GM12878 (cell line): ENCODE measurements at regions not wholly inside any gene's neighbourhood (a gene's known extent, or its start where the extent isn't known, plus 50 kb on each side); places are given as distances from the start of the nearest gene placed in this dataset.

Experiments
- ATAC-seq: fragments of 200-7000 bp; cut with Tn5 transposase; 3 replicates; pipeline ENCODE4 v1.9.1; 2020; ENCODE audit warnings: mild to moderate bottlenecking, moderate library complexity
- BruUV-seq: library from RNA; stranded (reverse); fragments of 400-500 nt; replicated peaks from 2 replicates; lab custom pipeline; 2021; lab: Mats Ljungman, UMichigan
- CTCF ChIA-PET: fragments of 300-600 bp; sonication (Branson Sonifier 250); formaldehyde crosslinking; extraction: SDS; loops from one replicate; lab custom pipeline; 2021; ENCODE audit warnings: inconsistent platforms; lab: Yijun Ruan, JAX
- POLR2A ChIA-PET: fragments of 350-600 bp; formaldehyde crosslinking; extraction: SDS; loops from one replicate; lab custom pipeline; 2021; ENCODE audit warnings: inconsistent platforms; lab: Charles Lee
- RAD21 ChIA-PET: fragments of 300-600 bp; sonication (Branson Sonifier 250); formaldehyde crosslinking; loops from one replicate; lab custom pipeline; 2023; ENCODE audit warnings: antibody characterized with exemption; ENCODE audit not compliant: unreplicated experiment; lab: Charles Lee
- SMC1A ChIA-PET: fragments of 300-600 bp; sonication (Branson Sonifier 250); formaldehyde crosslinking; loops from one replicate; lab custom pipeline; 2023; ENCODE audit not compliant: unreplicated experiment, uncharacterized antibody; lab: Charles Lee
- DNase-seq: peaks from one replicate; pipeline ENCODE4 v3.0.0-alpha.2; 2011; ENCODE audit warnings: low read depth, low spot score
- FAIRE-seq: peaks from 3 replicates; lab custom pipeline; 2011; peaks lifted over from hg19 to GRCh38; lab: Jason Lieb, UNC
- H2AFZ ChIP-seq: 2 replicates; pipeline ENCODE4 v1.6.0; 2011; ENCODE audit warnings: low read depth, low read length, control low read depth; ENCODE audit not compliant: control insufficient read depth
- H3K27ac ChIP-seq: 2 replicates; pipeline ENCODE4 v1.5.1; 2011; ENCODE audit warnings: control low read depth; ENCODE audit not compliant: control insufficient read depth, insufficient read depth
- H3K27me3 ChIP-seq, 2 experiments: replicated peaks in 1 of 2; 2 replicates each; pipeline versions ENCODE4 v1.6.0 to v1.6.1; 2011; ENCODE audit warnings: low read length in 1 of 2; ENCODE audit not compliant: control insufficient read depth in 2 of 2, insufficient read depth in 2 of 2
- H3K36me3 ChIP-seq, 2 experiments: 2 replicates each; pipeline ENCODE4 v1.5.1; 2011; ENCODE audit warnings: low read length in 1 of 2; ENCODE audit not compliant: control insufficient read depth in 2 of 2, insufficient read depth in 2 of 2
- H3K4me1 ChIP-seq: 2 replicates; pipeline ENCODE4 v1.6.1; 2011; ENCODE audit warnings: mild to moderate bottlenecking, low read length, moderate library complexity, mixed read lengths; ENCODE audit not compliant: control insufficient read depth, insufficient read depth
- H3K4me2 ChIP-seq: 2 replicates; pipeline ENCODE4 v1.6.0; 2011; ENCODE audit warnings: control low read depth; ENCODE audit not compliant: control insufficient read depth, insufficient read depth
- H3K4me3 ChIP-seq: fragments of 200-600 bp; sonication (generic); 2 replicates; pipeline ENCODE4 v1.5.1; 2016
- H3K79me2 ChIP-seq: 2 replicates; pipeline ENCODE4 v1.6.0; 2011; ENCODE audit warnings: low read length; ENCODE audit not compliant: control insufficient read depth, insufficient read depth
- H3K9ac ChIP-seq: 2 replicates; pipeline ENCODE4 v1.8.0; 2011; ENCODE audit warnings: low read length, control low read depth, mixed read lengths; ENCODE audit not compliant: control insufficient read depth, insufficient read depth
- H3K9me3 ChIP-seq: replicated peaks from 3 replicates; pipeline ENCODE4 v1.5.1; 2011; ENCODE audit warnings: mild to moderate bottlenecking, low read length; ENCODE audit not compliant: control insufficient read depth, insufficient read depth
- H4K20me1 ChIP-seq: 2 replicates; pipeline ENCODE4 v1.6.0; 2011; ENCODE audit not compliant: control insufficient read depth, insufficient read depth
- BCLAF1 ChIP-seq: fragments of 450-650 bp; IDR thresholded peaks from 2 replicates; pipeline ENCODE4 v1.6.1; 2017; ENCODE audit warnings: antibody characterized with exemption, mild to moderate bottlenecking, moderate library complexity
- BHLHE40 ChIP-seq, 2 experiments: fragments of 450-650 bp in 1 of 2; IDR thresholded peaks; 2 replicates each; pipeline ENCODE4 v1.6.1; 2011 to 2017; ENCODE audit warnings: low read depth in 2 of 2, borderline replicate concordance in 1 of 2, improper control_type of control experiment in 1 of 2, low read length in 1 of 2, mild to moderate bottlenecking in 1 of 2
- CHD1 ChIP-seq: IDR thresholded peaks from 2 replicates; pipeline ENCODE4 v1.6.1; 2012; ENCODE audit warnings: low read depth, low read length, improper control_type of control experiment
- MEF2B ChIP-seq: fragments of 450-650 bp; IDR thresholded peaks from 2 replicates; pipeline ENCODE4 v1.6.1; 2018; ENCODE audit warnings: mild to moderate bottlenecking, moderate library complexity; ENCODE audit not compliant: partially characterized antibody, poor library complexity, severe bottlenecking
- MLLT1 ChIP-seq: fragments of 450-650 bp; IDR thresholded peaks from 2 replicates; pipeline ENCODE4 v1.6.1; 2016; ENCODE audit warnings: mild to moderate bottlenecking
- NFIC ChIP-seq: IDR thresholded peaks from 2 replicates; pipeline ENCODE4 v1.6.1; 2012; ENCODE audit warnings: low read depth, mild to moderate bottlenecking, inconsistent platforms, low read length, moderate library complexity
- NFXL1 ChIP-seq: fragments of 450-650 bp; IDR thresholded peaks from 2 replicates; pipeline ENCODE4 v1.6.1; 2017; ENCODE audit warnings: antibody characterized with exemption, mild to moderate bottlenecking, borderline replicate concordance
- PAX8 ChIP-seq: fragments of 450-650 bp; IDR thresholded peaks from 2 replicates; pipeline ENCODE4 v1.6.1; 2017; ENCODE audit warnings: mild to moderate bottlenecking, moderate library complexity
- RB1 ChIP-seq: fragments of 450-650 bp; formaldehyde crosslinking; IDR thresholded peaks from 2 replicates; pipeline ENCODE4 v1.6.1; 2017; ENCODE audit warnings: mild to moderate bottlenecking, borderline replicate concordance
- RELB ChIP-seq: fragments of 450-650 bp; IDR thresholded peaks from 2 replicates; pipeline ENCODE4 v1.6.1; 2017; ENCODE audit warnings: low read depth, mild to moderate bottlenecking, moderate library complexity
- ZSCAN29 ChIP-seq: fragments of 450-650 bp; IDR thresholded peaks from 2 replicates; pipeline ENCODE4 v1.6.1; 2017; ENCODE audit warnings: mild to moderate bottlenecking, moderate library complexity
- WGBS: methylation state at CpG from one replicate; pipeline ENCODE4 v1.1.6; 2016; ENCODE audit warnings: low lambda C conversion rate; ENCODE audit not compliant: insufficient replicate concordance, insufficient coverage; ENCODE audit errors: missing lambda C conversion rate; 5-methylcytosine and 5-hydroxymethylcytosine counted together
- in situ Hi-C: fragments of 300-500 bp; cut with MboI; formaldehyde crosslinking; loops from 9 replicates; pipeline ENCODE4 v1.14.3; 2018; ENCODE audit warnings: mixed read lengths
- intact Hi-C: fragments of 100-400 bp; cut with micrococcal nuclease; formaldehyde crosslinking; loops from one replicate; pipeline ENCODE4 v1.14.2; 2022; ENCODE audit not compliant: unreplicated experiment
- TF ChIP-seq, protein P1 (sequence below): IDR thresholded peaks from 2 replicates; pipeline ENCODE4 v1.6.1; 2012; ENCODE audit warnings: improper control_type of control experiment, low read depth, low read length; ENCODE audit not compliant: insufficient replicate concordance

DNA sequence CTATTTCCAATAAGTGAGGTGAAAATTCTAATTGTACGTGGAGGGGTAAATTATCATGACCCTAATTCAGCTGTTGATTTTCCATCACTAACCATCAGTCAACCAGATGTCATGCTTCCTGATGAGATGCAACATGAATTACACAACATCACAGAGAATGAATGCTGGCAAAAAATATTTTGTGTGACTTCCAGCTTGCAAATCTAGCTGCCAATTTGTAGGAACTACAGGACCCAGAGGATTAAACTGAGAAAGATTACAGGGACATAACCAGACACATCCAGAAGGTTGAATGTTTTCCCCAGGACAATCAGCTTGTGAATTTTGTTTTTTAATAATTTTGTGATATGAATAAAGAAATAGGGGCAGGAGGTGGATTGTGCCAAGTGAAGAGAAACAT is 349.0 kb upstream of the ATP10A start (continued):
- no peak for TF ChIP-seq ZSCAN29
- TF ChIP-seq NFIC = no peak
- TF ChIP-seq NFXL1 = no peak
- no peak for TF ChIP-seq MLLT1
- TF ChIP-seq MEF2B = no peak

DNA sequence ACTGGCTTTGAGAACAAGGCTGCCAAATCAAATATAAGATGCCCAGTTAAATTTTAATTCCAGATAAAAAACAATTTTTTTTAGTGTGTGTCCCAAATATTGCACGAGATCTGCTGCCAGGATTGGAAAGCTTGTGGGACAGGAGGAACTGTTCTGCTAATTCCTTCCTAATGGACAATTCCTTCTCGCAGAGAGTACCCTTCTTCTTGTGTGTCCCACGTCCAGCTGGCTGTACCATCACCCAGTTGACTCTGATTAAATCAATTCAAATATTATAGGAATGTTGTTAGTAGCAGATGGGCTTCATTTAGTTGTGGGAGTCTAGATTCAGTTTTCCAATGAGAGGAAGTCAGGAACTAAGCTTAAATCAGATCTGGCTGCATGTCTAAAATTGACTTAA is 347.9 kb upstream of the ATP10A start:
- ChIA-PET POLR2A (no interaction called here), CTCF (no interaction called here), SMC1A (no interaction called here), RAD21 (no interaction called here)
- no peaks in the 10 kb centered on the region for H3K9me3 ChIP-seq
- no peaks in the 10 kb centered on the region for H3K27me3 ChIP-seq
- in situ Hi-C loops (loop anchor here (25.0 kb wide), 4 partner anchors 274 to 649 kb away; no protein-coding TSS in a partner anchor), intact Hi-C loops (no loop called here)
- no peaks in the 10 kb centered on the region for H3K36me3 ChIP-seq
- no peak overlapping the region for H3K27ac ChIP-seq
- H3K4me1 ChIP-seq = no peaks in the 10 kb centered on the region
- no peak for FAIRE-seq
- BruUV-seq = no TSS peak
- no peak for DNase-seq
- H3K4me3 ChIP-seq = no peak overlapping the region
- H3K4me2 ChIP-seq = no peak overlapping the region
- H3K9ac ChIP-seq = no peak overlapping the region
- WGBS = 4% methylated on average over 3 of the region's 3 CpGs
- ATAC-seq = no peak
- no peaks in the 10 kb centered on the region for H4K20me1 ChIP-seq
- no peak overlapping the region for H2AFZ ChIP-seq
- no peaks in the 10 kb centered on the region for H3K79me2 ChIP-seq
- TF ChIP-seq BCLAF1 (no peak), CHD1 (no peak), RELB (no peak), NFXL1 (no peak), RB1 (no peak), PAX8 (no peak), BHLHE40 (IDR thresholded peaks at IDR 0.05; ENCODE audit: borderline replicate concordance in 1 of 2, low read depth in 2 of 2, low read length in 1 of 2) (no peak)
- TF ChIP-seq, protein P1, sequence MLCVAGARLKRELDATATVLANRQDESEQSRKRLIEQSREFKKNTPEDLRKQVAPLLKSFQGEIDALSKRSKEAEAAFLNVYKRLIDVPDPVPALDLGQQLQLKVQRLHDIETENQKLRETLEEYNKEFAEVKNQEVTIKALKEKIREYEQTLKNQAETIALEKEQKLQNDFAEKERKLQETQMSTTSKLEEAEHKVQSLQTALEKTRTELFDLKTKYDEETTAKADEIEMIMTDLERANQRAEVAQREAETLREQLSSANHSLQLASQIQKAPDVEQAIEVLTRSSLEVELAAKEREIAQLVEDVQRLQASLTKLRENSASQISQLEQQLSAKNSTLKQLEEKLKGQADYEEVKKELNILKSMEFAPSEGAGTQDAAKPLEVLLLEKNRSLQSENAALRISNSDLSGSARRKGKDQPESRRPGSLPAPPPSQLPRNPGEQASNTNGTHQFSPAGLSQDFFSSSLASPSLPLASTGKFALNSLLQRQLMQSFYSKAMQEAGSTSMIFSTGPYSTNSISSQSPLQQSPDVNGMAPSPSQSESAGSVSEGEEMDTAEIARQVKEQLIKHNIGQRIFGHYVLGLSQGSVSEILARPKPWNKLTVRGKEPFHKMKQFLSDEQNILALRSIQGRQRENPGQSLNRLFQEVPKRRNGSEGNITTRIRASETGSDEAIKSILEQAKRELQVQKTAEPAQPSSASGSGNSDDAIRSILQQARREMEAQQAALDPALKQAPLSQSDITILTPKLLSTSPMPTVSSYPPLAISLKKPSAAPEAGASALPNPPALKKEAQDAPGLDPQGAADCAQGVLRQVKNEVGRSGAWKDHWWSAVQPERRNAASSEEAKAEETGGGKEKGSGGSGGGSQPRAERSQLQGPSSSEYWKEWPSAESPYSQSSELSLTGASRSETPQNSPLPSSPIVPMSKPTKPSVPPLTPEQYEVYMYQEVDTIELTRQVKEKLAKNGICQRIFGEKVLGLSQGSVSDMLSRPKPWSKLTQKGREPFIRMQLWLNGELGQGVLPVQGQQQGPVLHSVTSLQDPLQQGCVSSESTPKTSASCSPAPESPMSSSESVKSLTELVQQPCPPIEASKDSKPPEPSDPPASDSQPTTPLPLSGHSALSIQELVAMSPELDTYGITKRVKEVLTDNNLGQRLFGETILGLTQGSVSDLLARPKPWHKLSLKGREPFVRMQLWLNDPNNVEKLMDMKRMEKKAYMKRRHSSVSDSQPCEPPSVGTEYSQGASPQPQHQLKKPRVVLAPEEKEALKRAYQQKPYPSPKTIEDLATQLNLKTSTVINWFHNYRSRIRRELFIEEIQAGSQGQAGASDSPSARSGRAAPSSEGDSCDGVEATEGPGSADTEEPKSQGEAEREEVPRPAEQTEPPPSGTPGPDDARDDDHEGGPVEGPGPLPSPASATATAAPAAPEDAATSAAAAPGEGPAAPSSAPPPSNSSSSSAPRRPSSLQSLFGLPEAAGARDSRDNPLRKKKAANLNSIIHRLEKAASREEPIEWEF = no peak
